GM21528 (cell line): ENCODE measurements at regions not wholly inside any gene's neighbourhood (a gene's known extent, or its start where the extent isn't known, plus 50 kb on each side); places are given as distances from the start of the nearest gene placed in this dataset.

Experiments used
- ATAC-seq: cut with Tn5 transposase; IDR thresholded peaks from one replicate; pipeline ENCODE4 v1.9.1; 2021; ENCODE audit warnings: mild to moderate bottlenecking, moderate library complexity; ENCODE audit not compliant: unreplicated experiment, low FRiP score

DNA sequence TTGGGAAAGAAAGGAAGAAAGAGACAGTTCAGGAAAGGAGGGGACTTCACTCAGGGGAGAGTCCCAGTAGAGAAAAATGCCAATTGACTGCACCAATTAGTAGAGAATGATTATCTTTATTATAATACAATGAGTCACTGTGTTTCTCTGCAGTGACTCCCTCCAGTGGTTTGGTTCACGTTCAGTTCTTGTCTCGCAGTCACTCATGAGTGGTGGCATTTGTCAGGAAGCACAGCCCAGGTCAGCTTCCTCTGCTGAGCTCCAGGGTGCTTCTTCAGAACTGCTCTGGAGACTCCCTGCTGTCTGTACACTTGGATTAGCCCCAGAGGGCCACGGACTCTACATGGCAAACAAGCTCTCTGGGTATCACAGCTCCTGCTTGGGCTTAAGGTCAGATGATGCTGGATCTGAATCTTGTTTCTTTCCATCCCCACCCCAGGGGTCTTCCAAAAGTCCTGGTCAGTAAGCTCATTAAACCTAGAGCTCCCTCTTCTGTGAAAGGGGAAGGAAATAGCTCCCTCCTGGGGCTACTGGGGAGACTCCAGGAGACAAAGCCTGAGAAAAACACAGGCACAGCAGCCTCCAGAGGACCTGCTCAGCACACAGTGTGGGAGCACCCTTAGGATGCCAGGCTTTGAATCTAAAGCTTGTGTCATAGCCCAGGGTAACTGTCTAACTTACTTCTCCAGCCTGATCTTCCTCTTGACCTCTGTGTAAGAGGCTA is 619.0 kb downstream of the AJAP1 start:
- ATAC-seq, result no peak

DNA sequence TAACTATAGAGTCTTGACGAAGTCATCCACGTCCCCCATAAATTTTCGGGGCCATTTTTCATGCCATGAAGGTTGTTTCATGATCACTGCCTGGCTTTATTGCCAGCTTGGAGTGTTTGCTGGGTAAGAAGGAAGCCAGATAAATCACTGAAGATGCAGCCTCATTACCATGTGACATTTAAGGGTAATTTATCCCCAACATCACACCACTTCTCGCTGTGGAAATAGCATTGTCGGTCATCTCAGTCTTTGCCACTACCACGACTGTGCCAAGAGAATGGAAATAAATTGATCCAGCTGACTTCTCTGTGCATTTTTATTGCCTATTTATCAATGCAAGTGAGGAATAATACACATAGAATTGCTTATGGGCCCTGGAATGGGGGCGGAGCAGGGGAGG is 617.9 kb downstream of the AJAP1 start:
- ATAC-seq, result no peak

DNA sequence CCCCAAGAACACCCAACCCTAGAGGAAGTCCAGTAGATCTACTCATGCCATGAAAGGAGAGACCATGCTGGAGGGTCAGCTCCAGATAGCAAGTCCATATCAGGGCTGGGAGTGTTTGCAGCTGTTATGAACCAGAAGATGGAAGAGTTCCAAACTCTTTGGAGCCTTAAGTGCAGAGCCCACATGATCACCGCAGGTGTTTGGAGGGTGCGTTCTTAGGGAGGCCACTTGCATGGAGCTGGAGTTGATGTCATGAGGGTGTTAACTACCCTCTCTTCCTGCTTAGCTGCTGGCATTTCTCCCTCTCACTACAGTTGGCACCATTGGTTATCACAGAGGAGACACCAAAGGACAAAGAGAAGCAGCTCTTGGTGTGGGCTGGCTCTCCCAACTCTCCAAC is 616.9 kb downstream of the AJAP1 start:
- ATAC-seq, result no peak

DNA sequence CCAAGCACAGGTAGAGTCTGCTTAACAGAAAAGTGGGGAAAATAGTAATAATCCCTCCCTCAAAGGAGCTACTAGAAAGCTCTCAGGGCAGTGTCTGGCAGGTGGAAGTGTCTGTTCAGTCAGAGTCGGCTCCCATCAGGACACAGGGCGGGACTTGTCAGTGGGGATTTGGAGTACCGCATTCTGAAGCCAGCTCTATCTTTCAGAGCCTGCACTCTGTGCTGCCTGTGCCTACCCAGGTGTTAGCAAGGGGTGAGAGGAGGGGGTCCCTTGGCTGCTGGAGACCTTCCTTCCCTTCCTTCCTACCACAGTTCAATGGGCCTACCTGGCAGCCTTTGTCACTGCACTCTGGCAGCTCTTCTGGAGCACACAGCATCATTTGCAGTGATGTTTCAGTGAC is 615.5 kb downstream of the AJAP1 start:
- ATAC-seq, result no peak

DNA sequence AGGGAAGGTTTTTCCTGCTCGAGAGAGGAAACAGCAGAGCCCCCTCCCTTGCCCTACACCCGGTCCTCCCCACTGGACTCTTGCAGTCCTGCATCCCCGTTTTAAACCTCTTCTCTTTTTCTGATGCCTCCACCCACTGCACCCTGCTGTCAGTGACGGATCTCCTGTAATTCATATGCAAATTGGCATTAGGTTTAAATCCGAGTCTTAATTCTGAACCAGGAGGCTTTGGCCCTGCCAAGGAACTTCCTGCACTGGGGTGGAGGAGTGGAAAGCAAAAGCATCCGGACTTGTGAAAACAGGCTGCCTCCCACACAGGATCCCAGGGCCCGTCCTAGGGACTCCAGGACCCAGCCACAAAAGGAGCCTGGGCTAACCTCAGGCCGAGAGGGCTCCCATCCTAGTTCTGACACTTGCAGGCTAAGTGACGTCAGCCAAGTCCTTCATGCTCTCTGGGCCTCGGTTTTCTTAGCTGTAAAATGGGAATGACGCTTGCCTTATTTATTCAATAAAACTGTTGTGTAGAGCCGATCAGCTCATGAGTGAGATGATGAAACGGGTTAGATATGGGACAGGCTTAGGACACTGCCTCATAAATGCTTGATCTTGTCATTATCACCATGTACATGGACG is 613.3 kb downstream of the AJAP1 start:
- ATAC-seq, result no peak

DNA sequence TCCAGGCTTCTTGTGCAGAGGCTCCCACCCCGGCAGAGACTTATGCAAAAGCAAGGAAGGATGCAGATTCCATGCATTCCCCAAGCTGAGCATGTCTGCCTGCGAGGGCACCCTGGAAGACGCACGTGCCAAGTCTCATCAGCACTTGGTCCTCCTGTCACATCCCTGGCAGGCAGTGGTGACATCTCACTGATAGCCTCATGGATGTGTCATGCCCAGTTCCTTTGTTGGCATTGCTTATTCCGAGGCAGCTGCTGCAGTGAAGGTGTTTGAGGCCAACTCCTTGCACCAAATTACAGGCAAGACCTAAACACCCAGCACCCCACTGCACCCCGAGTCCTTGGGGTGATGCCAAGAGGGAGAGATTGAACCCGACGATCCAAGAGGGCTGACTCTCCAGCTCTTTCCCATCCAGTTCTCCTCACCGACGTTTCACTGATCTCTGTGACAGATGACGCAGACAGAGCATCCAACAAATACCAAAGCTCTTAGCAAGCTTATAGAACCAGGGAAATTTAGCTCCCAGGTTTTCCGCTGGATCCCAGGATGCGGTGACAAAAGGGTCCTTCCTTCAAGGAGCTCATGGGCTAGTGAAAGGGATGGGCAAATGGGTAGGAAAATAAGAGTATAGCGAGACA is 611.1 kb downstream of the AJAP1 start:
- no peak for ATAC-seq

DNA sequence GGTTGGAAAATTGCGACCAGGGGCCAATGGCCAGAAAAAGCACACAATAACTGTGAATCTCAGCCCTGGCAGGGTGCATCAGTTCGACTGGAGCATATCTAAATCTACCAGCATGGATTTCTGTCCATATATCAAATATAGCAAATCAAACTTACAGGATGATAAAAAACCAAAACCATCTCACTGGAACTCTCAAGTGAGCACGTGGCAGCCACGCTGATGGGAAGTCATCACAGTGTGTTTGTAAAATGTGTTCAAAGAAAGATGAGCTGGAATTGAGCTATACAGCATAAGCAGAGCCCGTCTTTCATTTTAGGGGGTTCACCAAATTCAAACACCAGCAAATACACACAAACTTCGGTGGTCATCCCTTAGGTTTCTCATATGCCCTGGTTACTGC is 610.1 kb downstream of the AJAP1 start:
- ATAC-seq, result no peak

DNA sequence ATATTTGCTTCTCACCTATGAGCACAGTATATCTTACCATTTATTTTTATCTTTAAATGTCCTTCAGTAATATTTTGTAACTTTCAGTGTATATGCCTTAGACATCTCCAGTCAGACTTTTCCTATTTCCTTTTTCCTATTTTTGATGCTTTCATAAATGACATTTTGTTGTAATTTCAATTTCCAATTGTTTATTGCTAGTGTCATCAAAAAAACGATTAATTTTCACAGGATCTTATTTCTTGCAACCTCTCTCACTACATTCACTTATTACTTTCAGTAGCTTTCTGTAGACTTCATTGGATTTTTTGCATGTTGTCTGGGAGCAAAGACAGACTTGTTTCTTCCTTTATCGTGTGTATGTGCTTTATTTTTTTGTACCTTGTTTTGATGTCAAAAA is 602.4 kb downstream of the AJAP1 start:
- ATAC-seq, result no peak

DNA sequence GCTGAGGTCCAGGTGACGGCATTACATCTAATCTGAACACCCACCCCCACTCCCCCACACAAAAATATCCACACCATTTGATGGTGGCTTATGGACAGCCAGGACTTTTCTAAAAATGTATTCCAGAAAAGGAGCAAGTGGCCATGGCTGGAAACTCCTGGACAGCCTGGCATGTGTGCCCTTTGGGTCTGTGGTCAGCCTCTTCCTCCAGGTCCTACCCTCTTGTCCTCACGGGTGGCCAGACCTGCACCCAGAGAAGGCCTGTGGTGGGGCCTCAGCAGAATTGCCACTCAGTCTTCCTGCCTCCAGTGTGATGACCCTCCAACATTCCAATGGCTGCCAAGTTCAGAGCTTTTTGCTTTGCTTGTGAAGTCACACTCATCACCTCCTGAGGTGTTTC is 600.6 kb downstream of the AJAP1 start:
- ATAC-seq, result no peak

DNA sequence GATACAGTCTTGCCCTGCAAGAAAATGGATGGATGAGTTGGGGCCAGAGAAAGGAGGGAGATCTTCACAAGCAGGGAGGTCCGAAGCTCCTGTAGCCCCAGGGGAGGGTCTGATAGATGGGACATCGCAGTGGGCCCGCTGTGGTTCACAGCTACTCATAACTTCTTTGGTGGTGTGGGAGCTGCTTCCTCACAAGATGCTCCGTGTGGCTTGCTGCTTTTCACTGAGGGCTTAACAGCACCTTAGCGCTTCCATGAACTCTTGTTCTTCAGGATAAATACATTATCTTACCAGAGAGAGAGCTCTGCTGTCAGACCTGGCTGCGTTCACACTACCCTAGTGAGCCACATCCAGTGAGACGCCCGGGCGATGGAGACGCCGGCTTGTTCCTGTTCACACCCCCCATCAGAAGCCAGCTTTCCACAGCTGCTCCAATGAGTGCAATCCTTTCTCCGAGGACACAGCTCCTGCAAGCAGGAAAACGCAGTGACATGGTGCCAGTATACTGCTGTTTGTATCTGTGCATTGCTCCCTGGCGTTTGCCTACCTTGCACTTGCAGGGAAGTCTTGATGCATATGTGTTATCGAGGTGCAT is 599.8 kb downstream of the AJAP1 start:
- ATAC-seq, result no peak

DNA sequence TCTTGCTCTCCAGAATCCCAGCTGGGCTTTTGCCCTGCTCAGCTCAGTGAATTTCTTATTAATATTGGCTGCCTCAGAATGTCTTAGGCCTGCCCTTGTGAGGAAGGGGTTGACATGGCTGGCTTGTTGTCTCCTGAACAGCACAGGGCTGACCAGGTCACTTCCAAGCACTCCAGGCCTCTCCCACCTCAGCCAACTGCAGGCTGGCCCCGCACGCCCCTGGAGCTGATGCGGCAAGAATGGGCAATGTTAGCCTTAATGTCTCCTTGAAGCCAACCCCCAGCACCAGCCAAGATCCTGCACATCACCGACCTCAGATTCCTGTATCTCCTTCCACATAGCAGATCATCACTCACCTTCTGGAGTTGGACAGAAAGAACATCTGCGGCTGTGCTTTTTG is 598.6 kb downstream of the AJAP1 start:
- ATAC-seq, result no peak

DNA sequence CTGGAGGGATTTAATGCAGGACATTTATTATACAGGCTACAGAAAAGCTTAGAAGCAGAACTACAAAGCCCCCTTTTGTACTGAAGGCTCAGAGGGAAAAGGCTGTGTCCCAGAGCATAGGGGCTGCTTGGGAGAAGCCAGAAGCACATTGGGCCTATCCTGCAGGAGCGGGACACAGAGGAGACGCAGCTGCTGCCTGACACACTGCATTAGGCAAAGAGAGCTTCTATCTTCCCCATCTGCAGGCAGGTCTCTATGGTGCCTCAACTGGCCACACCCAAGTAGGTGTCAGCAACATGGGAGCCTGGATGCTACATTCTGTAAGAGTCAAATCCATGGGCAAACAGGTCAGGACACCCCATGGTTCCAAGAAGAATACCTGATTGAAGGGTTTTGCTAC is 595.9 kb downstream of the AJAP1 start:
- no peak for ATAC-seq

DNA sequence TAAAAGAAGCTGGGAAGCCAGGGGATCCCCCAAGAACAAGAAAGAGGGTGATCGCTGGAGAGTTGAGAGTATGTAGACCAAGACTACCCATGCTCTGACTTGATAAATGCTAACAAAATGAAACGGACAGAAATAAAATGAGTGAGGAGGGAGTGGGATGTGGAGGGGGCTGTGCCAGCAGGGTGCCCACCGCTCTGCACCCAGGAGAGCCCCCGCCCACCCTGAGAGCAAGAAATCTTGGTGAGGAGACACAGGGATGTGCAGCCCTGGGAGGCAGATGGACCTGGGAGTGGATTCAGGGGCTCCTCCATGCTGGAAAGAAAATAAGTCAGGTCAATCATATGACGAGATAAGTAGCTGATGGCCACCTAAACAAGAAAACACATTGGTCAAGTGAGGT is 590.9 kb downstream of the AJAP1 start:
- no peak for ATAC-seq

DNA sequence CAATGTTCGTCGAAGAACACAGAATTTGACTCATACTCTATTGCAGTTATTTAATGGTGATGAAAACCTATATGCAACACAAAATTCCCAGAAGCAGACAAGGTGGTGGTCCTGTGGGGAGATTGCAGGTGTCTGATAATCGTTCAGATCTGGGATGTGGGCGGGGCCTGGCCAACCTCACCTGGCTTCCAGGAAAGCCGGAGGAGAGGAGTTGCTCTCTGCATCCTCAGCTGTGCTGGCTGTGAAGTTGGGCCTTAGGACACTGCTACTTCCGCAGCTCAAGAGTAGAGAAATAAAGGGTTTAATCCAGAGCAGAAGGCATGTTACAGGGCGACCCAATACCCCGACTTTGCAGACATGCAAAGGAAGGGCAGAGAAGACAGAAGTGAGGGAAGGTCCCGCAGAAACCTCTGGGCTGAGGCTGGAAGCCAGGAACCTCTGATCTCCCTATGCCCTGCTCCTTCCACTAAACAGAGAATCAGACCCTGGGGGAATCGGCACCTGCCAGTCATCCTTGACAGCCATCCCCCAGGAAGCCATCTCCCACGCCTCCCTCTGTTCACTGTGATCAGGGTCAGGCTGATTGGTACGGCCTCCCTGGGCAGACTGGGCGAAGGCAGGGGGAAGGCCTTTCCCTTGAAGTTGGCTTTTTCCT is 590.3 kb downstream of the AJAP1 start:
- ATAC-seq, result no peak

DNA sequence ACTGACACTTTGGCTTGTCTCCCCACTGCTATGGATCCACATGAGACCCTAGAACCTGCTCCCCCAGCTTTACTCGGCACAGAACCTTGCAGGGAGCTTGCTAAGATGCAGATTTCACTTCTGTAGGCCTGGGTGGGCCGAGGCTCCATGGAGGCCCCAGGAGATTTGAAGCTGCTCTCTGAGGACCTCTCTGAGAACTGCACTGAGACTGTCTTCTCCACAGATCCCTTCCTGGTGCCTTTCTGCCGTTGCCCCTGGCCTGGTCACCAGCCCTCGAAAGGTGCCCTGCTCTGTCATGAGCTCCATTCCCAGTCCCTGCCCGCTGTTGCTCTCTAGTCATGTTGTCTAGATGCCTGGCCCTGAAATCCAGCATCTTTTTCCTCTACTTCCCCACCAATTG is 588.4 kb downstream of the AJAP1 start:
- ATAC-seq, result no peak

DNA sequence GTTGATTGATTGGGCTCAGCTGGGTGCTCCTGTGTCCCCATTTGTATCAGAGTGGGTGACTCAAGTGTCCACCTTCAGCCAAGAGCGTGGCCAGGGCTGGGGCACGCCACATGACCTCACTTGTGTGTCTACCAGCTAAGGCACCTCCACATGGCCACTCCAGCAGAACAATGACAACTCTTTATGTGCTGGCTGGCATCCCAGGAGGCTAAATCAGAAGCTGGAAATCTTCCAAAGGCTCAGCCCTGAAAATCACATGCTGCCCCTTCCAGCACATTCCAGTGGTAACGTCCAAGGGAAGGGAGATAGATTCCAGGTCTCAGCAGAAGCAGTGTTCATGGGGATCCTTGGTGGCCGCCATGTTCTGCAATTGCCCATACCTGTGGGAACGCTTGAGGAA is 585.5 kb downstream of the AJAP1 start:
- no peak for ATAC-seq

DNA sequence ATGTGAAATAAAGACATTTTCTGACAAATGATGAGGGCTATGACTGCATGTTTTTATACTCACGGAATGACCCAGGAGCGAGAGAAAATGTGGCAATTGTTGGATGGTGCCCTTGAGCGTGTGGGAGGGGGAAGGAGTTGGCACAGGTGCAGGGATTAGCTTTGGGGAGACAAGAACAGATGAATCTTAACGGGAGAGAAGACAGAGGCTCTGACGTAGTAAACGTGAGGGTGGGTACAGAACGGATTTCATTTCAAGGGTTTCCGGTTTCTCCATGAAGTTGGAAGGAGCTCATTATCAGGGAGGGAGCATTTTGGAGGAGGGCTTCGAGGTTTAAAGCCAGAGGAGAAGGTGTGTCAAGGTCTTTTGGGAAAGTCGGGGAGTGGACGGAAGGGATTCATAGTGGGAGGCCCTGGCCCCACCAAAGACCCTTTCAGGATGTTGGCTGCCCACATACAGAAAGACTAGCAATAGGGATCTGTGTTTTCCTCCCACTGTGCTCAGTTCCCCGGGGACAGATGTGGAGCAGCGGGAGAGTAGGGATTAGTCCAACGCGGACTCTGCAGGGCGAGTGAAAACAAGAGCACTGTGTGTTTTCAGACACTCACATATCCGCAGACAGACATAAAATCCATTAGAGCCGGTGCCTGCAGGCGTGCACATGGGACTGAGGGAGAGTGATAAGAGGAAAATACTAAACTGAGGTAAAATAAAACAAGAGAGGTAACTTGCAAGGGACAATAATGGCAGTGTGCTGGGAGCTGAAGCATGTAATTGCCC is 584.1 kb downstream of the AJAP1 start:
- ATAC-seq, result no peak

DNA sequence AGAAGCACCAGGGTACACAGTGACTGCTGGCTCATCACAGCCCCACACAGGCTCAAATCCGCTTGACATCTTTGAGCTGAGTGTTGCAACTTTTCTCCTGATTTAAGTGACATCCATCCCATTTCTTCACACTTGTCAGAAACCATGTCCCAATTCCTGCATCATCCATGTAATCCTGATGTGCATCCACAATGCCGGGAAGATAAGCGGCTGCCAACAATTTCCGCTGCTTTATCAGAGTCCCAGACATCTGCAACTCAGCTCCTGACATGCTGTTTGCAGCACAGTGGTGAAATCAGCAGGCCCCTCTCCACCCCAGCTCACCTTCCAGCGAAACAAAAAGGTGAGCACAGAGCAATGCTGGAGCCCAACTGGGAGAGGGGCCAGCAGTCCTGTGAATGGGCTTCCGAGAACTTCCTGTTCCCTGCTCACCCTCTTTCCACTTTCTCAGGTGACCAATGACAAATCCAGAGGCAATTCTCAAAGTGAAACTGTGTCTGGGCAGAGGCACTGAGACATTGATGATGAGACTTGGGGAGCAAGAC is 581.0 kb downstream of the AJAP1 start:
- no peak for ATAC-seq

DNA sequence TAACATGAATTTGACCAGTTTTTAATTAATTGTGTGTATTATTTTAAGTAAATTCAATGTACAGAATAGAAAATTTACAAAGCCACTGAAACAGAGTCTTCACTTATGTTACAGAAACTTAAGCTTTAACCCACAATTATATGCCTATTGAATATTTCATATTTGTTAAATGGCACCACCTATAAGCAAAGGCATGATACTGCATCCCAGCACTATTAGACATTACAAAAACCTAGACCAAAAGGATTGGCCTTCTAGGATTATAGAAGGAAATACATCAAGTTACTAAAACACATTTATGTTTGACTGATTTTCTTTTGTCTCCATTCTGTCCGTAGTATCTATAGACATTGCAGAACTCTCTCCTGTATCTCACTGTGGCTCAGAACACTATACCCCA is 578.1 kb downstream of the AJAP1 start:
- no peak for ATAC-seq
